Neural cell (in vitro differentiated cells): ENCODE measurements at regions not wholly inside any gene's neighbourhood (a gene's known extent, or its start where the extent isn't known, plus 50 kb on each side); places are given as distances from the start of the nearest gene placed in this dataset.

Experiments used
- CTCF ChIP-seq: fragments of 450-650 bp; IDR thresholded peaks from 2 replicates; pipeline ENCODE4 v1.5.1; 2014; ENCODE audit warnings: antibody characterized with exemption, mild to moderate bottlenecking, moderate library complexity; ENCODE audit not compliant: poor library complexity, severe bottlenecking
- POLR2AphosphoS5 ChIP-seq: IDR thresholded peaks from 2 replicates; pipeline ENCODE4 v1.6.1; 2012

GRCh38 chr14:56065621-56066290 lies 52.5 kb upstream of the PELI2 start:
- TF ChIP-seq CTCF (no peak), POLR2AphosphoS5 (no peak)
